Keratinocyte (primary cell): ENCODE measurements at regions not wholly inside any gene's neighbourhood (a gene's known extent, or its start where the extent isn't known, plus 50 kb on each side); places are given as distances from the start of the nearest gene placed in this dataset.

ENCODE experiments used
- CTCF ChIP-seq, 3 experiments: IDR thresholded peaks in 1 of 3; conservative IDR thresholded peaks in 1 of 3; optimal IDR thresholded peaks in 1 of 3; 2 replicates in 2 of 3; 3 replicates in 1 of 3; pipeline versions ENCODE3 to v1.5.1; 2011; ENCODE audit warnings: low read length in 3 of 3, mild to moderate bottlenecking in 3 of 3, moderate library complexity in 2 of 3, control low read depth in 1 of 3, inconsistent platforms in 1 of 3; ENCODE audit not compliant: insufficient read depth in 2 of 3; ENCODE audit errors: extremely low read depth in 1 of 3
- EZH2 ChIP-seq: IDR thresholded peaks from one replicate; pipeline ENCODE4 v1.6.1; 2012; ENCODE audit warnings: inconsistent platforms, mild to moderate bottlenecking, low read length, moderate library complexity

- TF ChIP-seq CTCF (optimal IDR thresholded peaks at IDR 0.05 in 1 of 3, IDR thresholded peaks at IDR 0.05 in 1 of 3, conservative IDR thresholded peaks at IDR 0.05 in 1 of 3; ENCODE audit: extremely low read depth in 1 of 3, insufficient read depth in 2 of 3, low read length in 3 of 3) (peak in 1 of 3 experiments; percentile 3), EZH2 (no peak)
These were observed 317.0 kb upstream of the CXXC4 start for GRCh38 chr4:104811727-104812126.
